HFF-Myc (cell line): ENCODE measurements at regions not wholly inside any gene's neighbourhood (a gene's known extent, or its start where the extent isn't known, plus 50 kb on each side); places are given as distances from the start of the nearest gene placed in this dataset.

Experiments used
- DNase-seq: peaks from one replicate; pipeline ENCODE4 v3.0.0-alpha.2; 2011; ENCODE audit warnings: low read depth; ENCODE audit errors: extremely low read depth
- H3K4me3 ChIP-seq: replicated peaks from 2 replicates; pipeline ENCODE4 v1.5.1; 2011; ENCODE audit warnings: low read depth, mild to moderate bottlenecking, control low read depth, low read length
- CTCF ChIP-seq: IDR thresholded peaks from 2 replicates; pipeline ENCODE4 v1.5.1; 2012; ENCODE audit warnings: mild to moderate bottlenecking, low read depth, low read length, control low read depth; ENCODE audit errors: missing control alignments

DNA sequence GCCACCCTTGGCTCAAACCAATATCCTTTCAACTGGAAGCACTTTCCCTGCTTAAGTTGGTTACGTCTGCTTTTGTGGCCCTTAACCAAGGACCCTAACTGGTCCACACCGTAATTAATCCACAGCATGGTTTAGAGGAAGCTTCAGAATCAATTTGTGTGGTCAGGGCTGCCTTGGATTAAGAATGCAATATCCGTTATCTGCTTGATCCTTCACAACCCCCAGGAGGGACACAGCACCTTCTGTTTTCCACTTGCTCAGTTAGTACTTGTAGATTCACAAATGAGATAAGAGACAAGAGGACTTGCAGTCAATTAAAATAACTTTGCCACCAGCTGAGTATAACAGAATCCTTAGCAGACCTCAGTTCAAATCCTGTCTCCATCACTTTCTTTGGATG lies 56.9 kb upstream of the LRP8 start:
- DNase-seq: no peak
- H3K4me3 ChIP-seq: no peak overlapping the region
- no peak for TF ChIP-seq CTCF

GRCh38 chr1:53385276-53386225 lies 57.7 kb upstream of the LRP8 start:
- H3K4me3 ChIP-seq: no peak overlapping the region
- no peak for DNase-seq
- no peak for TF ChIP-seq CTCF

DNA sequence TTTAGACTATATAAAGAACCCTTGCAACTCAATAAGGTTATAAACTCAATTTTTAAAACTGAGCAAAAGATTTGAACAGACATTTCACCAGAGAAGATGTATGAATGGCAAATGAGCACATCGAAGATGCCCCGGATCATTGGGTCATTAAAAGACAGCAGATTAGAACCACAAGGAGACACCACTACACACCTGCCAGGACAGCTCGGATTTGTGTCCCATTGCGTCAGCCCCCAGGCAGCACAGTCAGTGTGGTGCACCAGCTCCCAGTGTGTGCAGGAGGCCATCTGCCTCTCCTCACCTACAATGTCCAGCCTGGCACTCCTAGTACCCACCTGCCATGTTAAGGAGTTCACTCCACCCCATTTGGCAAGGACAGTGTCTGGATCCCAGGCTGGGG lies 61.1 kb upstream of the LRP8 start:
- TF ChIP-seq CTCF: no peak
- DNase-seq: no peak
- no peak overlapping the region for H3K4me3 ChIP-seq

- DNase-seq: no peak
- no peak for TF ChIP-seq CTCF
- no peak overlapping the region for H3K4me3 ChIP-seq
These were observed 62.4 kb upstream of the LRP8 start for GRCh38 chr1:53390261-53390660.

- no peak for TF ChIP-seq CTCF
- DNase-seq: no peak
- no peak overlapping the region for H3K4me3 ChIP-seq
These were observed 62.9 kb upstream of the LRP8 start for GRCh38 chr1:53390736-53391135.

DNA sequence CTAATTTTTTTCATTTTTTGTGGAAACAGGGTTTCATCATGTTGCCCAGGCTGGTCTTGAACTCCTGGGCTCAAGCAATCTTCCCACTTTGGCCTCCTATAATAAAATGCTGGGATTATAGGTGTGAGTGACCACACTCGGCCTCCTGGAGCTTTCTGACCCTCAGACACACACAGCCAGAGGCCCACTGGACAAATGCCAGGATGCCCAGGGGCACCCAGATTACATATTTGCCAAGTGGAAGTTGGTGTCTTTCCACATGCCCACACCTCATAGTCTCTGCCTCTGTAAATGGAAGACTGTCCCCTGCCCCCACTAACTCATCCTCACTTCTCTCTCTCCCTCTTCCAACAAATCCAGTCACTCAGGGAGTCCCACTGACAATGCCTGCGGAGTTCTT lies 63.4 kb upstream of the LRP8 start:
- no peak for DNase-seq

More for the DNA sequence above, 63.4 kb upstream of the LRP8 start:
- H3K4me3 ChIP-seq: no peak overlapping the region
- no peak for TF ChIP-seq CTCF
